Trophoblast cell (in vitro differentiated cells and primary cell): ENCODE measurements at regions not wholly inside any gene's neighbourhood (a gene's known extent, or its start where the extent isn't known, plus 50 kb on each side); places are given as distances from the start of the nearest gene placed in this dataset.
A peak's percentile ranks its signal among the peaks of the same experiment; 100 is the strongest.
"Not testable (repeated sequence)": the region's sequence is repeated elsewhere in the genome, so short reads cannot be mapped to it uniquely, and the experiment has no call there.

Source experiments
- DNase-seq, 2 donors: peaks; one replicate each; pipeline ENCODE4 v3.0.0-alpha.2; 2016
- H2AFZ ChIP-seq: 2 replicates; pipeline ENCODE4 v1.6.1; 2013; ENCODE audit warnings: low read length, moderate library complexity, mild to moderate bottlenecking; ENCODE audit not compliant: insufficient read depth, poor library complexity
- H2AK5ac ChIP-seq: 2 replicates; pipeline ENCODE4 v1.6.1; 2013; ENCODE audit warnings: mild to moderate bottlenecking, low read length
- H2BK120ac ChIP-seq: 2 replicates; pipeline ENCODE4 v1.6.1; 2013; ENCODE audit warnings: low read length, mild to moderate bottlenecking, moderate library complexity; ENCODE audit not compliant: insufficient read depth, poor library complexity
- H2BK12ac ChIP-seq: 2 replicates; pipeline ENCODE4 v1.6.1; 2013; ENCODE audit warnings: mild to moderate bottlenecking, low read length, moderate library complexity
- H2BK5ac ChIP-seq: 2 replicates; pipeline ENCODE4 v1.6.1; 2013; ENCODE audit warnings: low read length, low read depth, moderate library complexity, mild to moderate bottlenecking; ENCODE audit not compliant: poor library complexity
- H3K14ac ChIP-seq: 2 replicates; pipeline ENCODE4 v1.6.1; 2013; ENCODE audit warnings: mild to moderate bottlenecking, low read length
- H3K18ac ChIP-seq: 2 replicates; pipeline ENCODE4 v1.6.1; 2013; ENCODE audit warnings: mild to moderate bottlenecking, low read length
- H3K23ac ChIP-seq: 2 replicates; pipeline ENCODE4 v1.6.1; 2013; ENCODE audit warnings: low read length
- H3K27ac ChIP-seq: 2 replicates; pipeline ENCODE4 v1.5.1; 2013; ENCODE audit warnings: low read depth, mild to moderate bottlenecking, inconsistent platforms, low read length, moderate library complexity
- H3K27me3 ChIP-seq: 2 replicates; pipeline ENCODE4 v1.6.1; 2013; ENCODE audit warnings: inconsistent platforms, mild to moderate bottlenecking, low read length, moderate library complexity; ENCODE audit not compliant: insufficient read depth
- H3K36me3 ChIP-seq, 2 experiments: 1 replicate in 1 of 2; 2 replicates in 1 of 2; pipeline ENCODE4 v1.6.1; 2013; ENCODE audit warnings: low read length in 2 of 2, mild to moderate bottlenecking in 2 of 2, moderate library complexity in 1 of 2; ENCODE audit not compliant: insufficient read depth in 2 of 2, control insufficient read depth in 1 of 2
- H3K4ac ChIP-seq: 2 replicates; pipeline ENCODE4 v1.6.1; 2013; ENCODE audit warnings: low read depth, mild to moderate bottlenecking, low read length, moderate library complexity
- H3K4me1 ChIP-seq, 2 experiments: 1 replicate in 1 of 2; 2 replicates in 1 of 2; pipeline ENCODE4 v1.6.1; 2013; ENCODE audit warnings: low read length in 2 of 2, mild to moderate bottlenecking in 2 of 2, moderate library complexity in 1 of 2; ENCODE audit not compliant: insufficient read depth in 2 of 2, control insufficient read depth in 1 of 2
- H3K4me2 ChIP-seq: 2 replicates; pipeline ENCODE4 v1.6.1; 2013; ENCODE audit warnings: inconsistent platforms, mild to moderate bottlenecking, low read length, moderate library complexity
- H3K4me3 ChIP-seq: 2 replicates; pipeline ENCODE4 v1.5.1; 2013; ENCODE audit warnings: mild to moderate bottlenecking, low read depth, low read length, inconsistent platforms
- H3K79me1 ChIP-seq: one replicate; pipeline ENCODE4 v1.6.1; 2013; ENCODE audit warnings: low read length
- H3K79me2 ChIP-seq: 2 replicates; pipeline ENCODE4 v1.6.1; 2013; ENCODE audit warnings: low read length, mild to moderate bottlenecking; ENCODE audit not compliant: control insufficient read depth, insufficient read depth, poor library complexity
- H3K9ac ChIP-seq: 2 replicates; pipeline ENCODE4 v1.6.1; 2013; ENCODE audit warnings: mild to moderate bottlenecking, low read length
- H3K9me3 ChIP-seq: 2 replicates; pipeline ENCODE4 v1.6.1; 2013; ENCODE audit warnings: low read depth, mild to moderate bottlenecking, control low read depth, inconsistent platforms, low read length; ENCODE audit not compliant: insufficient read depth
- H4K12ac ChIP-seq: 2 replicates; pipeline ENCODE4 v1.6.1; 2013; ENCODE audit warnings: low read depth, mild to moderate bottlenecking, low read length, moderate library complexity
- H4K8ac ChIP-seq: 2 replicates; pipeline ENCODE4 v1.6.1; 2013; ENCODE audit warnings: low read depth, mild to moderate bottlenecking, low read length, moderate library complexity
- H4K91ac ChIP-seq: one replicate; pipeline ENCODE4 v1.6.1; 2013; ENCODE audit warnings: low read depth, mild to moderate bottlenecking, low read length, moderate library complexity
- WGBS: extraction: QIAGEN DNeasy Blood & Tissue Kit; methylation state at CpG from one replicate; pipeline ENCODE4 v1.1.7; 2013; ENCODE audit warnings: missing lambda C conversion rate; ENCODE audit not compliant: insufficient read length, insufficient coverage; ENCODE audit errors: extremely low coverage; 5-methylcytosine and 5-hydroxymethylcytosine counted together

DNA sequence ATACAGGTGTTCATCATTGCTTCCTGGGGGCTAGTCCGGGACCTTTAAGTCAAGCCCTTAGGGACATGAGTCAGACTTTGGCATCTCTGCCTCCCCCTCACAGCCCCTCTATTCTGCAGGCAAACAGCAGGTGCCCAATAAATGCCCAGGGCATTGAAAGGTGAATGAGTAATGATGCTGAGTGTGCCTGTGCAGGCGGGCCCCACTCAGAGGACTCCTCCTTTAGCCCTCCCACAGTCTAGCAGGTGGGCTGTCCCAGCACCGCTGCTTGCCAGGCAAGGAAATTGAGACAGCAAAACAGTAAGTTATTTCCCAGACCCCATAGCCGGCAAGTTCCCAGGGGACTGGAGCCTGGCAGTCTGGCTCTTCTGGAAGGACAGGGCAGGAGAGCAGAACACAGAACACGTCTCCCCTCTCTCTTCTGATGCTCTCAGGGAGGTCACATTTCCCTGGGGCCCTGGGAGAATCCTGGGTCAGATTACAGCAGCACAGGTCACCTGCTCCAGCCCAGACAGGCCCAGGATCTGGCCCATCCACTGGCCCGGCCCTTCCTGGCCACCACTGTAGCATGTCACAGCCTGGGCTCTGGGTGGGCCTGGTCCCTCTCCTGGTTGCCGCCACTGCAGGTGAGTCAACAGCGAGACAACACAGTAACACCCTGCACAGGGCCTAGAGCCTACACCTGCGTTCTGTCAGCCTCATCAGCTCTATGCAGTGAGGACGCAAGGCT lies 108.7 kb upstream of the MTLN start:
- H3K27me3 ChIP-seq, H4K8ac ChIP-seq, H3K4me1 ChIP-seq, H3K14ac ChIP-seq, H3K23ac ChIP-seq, H2BK5ac ChIP-seq, H3K4me3 ChIP-seq, H2BK12ac ChIP-seq, H3K18ac ChIP-seq, H3K9ac ChIP-seq, H4K91ac ChIP-seq, H2AK5ac ChIP-seq, H3K79me2 ChIP-seq, DNase-seq, H3K9me3 ChIP-seq, H3K79me1 ChIP-seq, H3K4ac ChIP-seq, H4K12ac ChIP-seq, H2AFZ ChIP-seq, H3K36me3 ChIP-seq, H3K4me2 ChIP-seq, H3K27ac ChIP-seq, H2BK120ac ChIP-seq: not testable (repeated sequence)
- WGBS, result no CpG with 5 or more reads among the region's 10 CpGs

DNA sequence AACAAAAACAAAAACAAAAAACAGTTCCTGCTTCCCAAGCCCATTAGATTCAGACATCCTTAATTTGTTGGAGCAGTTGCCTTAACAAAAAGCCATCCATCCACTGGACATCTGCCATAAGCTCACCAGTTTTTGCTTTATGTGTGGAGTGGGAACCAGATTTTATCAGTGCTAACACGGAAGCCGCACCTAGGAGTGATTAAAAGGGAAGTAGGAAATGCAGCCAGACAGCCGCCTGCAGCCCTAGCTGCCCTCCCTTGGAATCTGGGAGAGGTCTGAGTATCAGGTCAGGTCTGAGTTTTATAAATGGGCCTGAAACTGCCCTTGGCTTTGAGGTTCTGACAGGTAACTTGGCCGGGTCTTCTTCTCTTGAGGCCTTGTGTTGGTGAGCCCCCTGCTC lies 106.6 kb upstream of the MTLN start:
- not testable (repeated sequence) for H3K4me3 ChIP-seq, H4K91ac ChIP-seq, H2BK120ac ChIP-seq, H3K9me3 ChIP-seq, H2BK5ac ChIP-seq, H4K8ac ChIP-seq, H3K79me1 ChIP-seq, H3K23ac ChIP-seq, H3K79me2 ChIP-seq, H2AFZ ChIP-seq, H3K4ac ChIP-seq, DNase-seq, H4K12ac ChIP-seq, H3K14ac ChIP-seq, H2BK12ac ChIP-seq, H3K18ac ChIP-seq, H3K4me1 ChIP-seq, H3K4me2 ChIP-seq, H3K9ac ChIP-seq, H2AK5ac ChIP-seq, H3K36me3 ChIP-seq, H3K27me3 ChIP-seq, H3K27ac ChIP-seq
- no CpG with 5 or more reads among the region's 4 CpGs for WGBS

DNA sequence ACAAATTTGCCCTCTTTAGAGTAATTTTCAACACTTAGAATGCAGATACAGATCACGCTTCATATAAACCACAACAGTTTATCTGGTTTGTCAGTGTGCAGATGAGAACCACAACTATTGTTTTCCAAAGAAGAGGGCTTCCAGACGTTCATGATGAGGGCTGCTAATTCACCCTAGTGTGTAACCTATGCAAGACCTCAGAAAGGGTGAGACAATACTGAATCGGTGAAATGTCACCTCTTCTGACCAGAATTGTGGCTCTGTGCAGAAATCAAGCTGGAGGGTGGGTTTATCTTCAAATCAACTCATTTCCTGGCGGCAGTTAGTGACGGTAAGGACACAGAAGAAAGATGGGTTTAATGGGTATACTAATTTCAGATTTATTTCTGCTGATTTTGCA lies 105.0 kb upstream of the MTLN start:
- not testable (repeated sequence) for H4K91ac ChIP-seq, H3K4ac ChIP-seq, H2BK5ac ChIP-seq, H3K14ac ChIP-seq, DNase-seq, H3K4me1 ChIP-seq, H3K18ac ChIP-seq, H3K9ac ChIP-seq, H3K4me2 ChIP-seq, H3K79me1 ChIP-seq, H4K12ac ChIP-seq, H3K9me3 ChIP-seq, H3K4me3 ChIP-seq, H2BK120ac ChIP-seq, H4K8ac ChIP-seq, H2AK5ac ChIP-seq, H3K27me3 ChIP-seq, H3K79me2 ChIP-seq, H2AFZ ChIP-seq, H3K36me3 ChIP-seq, H2BK12ac ChIP-seq, H3K23ac ChIP-seq, H3K27ac ChIP-seq
- WGBS, result no CpG with 5 or more reads among the region's 5 CpGs

DNA sequence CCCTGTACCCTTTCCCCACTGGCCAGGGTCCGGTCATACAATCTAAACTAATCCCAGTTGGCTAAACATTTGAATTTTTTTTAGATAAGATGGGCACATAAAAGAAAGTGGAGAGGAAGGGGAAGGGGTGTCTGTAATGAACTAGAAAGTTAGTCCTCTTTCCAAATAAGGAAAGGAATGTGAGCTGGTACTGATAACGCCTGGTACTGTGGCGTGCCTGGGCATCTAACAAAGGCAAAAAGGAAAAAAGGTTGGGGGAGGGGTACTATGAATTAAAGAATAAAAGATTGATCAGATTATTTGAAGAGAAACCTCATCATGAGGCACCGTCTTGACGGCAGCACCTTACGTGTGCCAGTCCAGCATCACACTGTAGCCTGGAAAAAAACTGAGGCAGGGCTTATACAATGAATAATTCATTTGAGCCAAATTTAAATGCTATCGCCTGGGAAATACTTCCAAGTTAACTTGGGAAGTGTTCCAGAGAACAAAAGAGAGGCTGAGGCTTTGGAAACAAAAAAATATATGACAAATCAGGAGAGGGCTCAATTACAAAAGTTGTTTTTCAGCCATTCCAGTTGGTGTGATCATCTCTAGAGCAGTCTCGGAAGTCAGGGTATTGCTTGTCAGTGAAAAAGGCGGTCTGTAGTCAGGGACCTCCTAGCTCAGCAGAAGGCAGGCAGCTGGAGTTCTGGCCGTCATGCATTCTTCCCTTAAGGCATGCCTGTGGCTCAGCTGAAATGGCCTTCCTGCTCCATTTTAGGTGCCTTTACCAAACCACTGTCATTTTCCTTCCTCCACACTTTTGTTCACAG lies 103.9 kb upstream of the MTLN start:
- H3K4me3 ChIP-seq, H3K9me3 ChIP-seq, H3K4me1 ChIP-seq, H3K9ac ChIP-seq, H4K12ac ChIP-seq, H3K4ac ChIP-seq, H2BK12ac ChIP-seq, H2AFZ ChIP-seq, H3K79me1 ChIP-seq, H3K18ac ChIP-seq, H3K4me2 ChIP-seq, H3K79me2 ChIP-seq, H3K14ac ChIP-seq, H3K36me3 ChIP-seq, H3K27ac ChIP-seq, H2BK120ac ChIP-seq, H3K23ac ChIP-seq, H3K27me3 ChIP-seq, H4K8ac ChIP-seq, H4K91ac ChIP-seq, H2BK5ac ChIP-seq, H2AK5ac ChIP-seq: not testable (repeated sequence)
- peak in 1 of 2 donors; percentile 44 for DNase-seq
- no CpG with 5 or more reads among the region's 10 CpGs for WGBS
